Keratinocyte (primary cell): ENCODE measurements at regions not wholly inside any gene's neighbourhood (a gene's known extent, or its start where the extent isn't known, plus 50 kb on each side); places are given as distances from the start of the nearest gene placed in this dataset.
"Not testable (repeated sequence)": the region's sequence is repeated elsewhere in the genome, so short reads cannot be mapped to it uniquely, and the experiment has no call there.

Experiments
- DNase-seq: peaks from one replicate; pipeline ENCODE4 v3.0.0-alpha.2; 2011; ENCODE audit warnings: low read depth, missing footprints, low spot score
- FAIRE-seq: peaks from 2 replicates; lab custom pipeline; 2011; peaks lifted over from hg19 to GRCh38; lab: Jason Lieb, UNC
- H2AFZ ChIP-seq: 2 replicates; pipeline ENCODE4 v1.6.0; 2012; ENCODE audit warnings: low read length, control low read depth, inconsistent platforms; ENCODE audit not compliant: control insufficient read depth
- H3K27ac ChIP-seq: 2 replicates; pipeline ENCODE4 v1.5.1; 2011; ENCODE audit warnings: low read length; ENCODE audit not compliant: control insufficient read depth, insufficient read depth
- H3K27me3 ChIP-seq: 3 replicates; pipeline ENCODE4 v1.6.0; 2011; ENCODE audit warnings: low read length; ENCODE audit not compliant: control insufficient read depth, insufficient read depth; ENCODE audit errors: extremely low read depth
- H3K36me3 ChIP-seq, 2 experiments: 2 replicates in 1 of 2; 3 replicates in 1 of 2; pipeline ENCODE4 v1.5.1; 2011; ENCODE audit warnings: low read length in 2 of 2, mild to moderate bottlenecking in 1 of 2; ENCODE audit not compliant: control insufficient read depth in 2 of 2, insufficient read depth in 2 of 2; ENCODE audit errors: extremely low read depth in 1 of 2
- H3K4me1 ChIP-seq: 3 replicates; pipeline ENCODE4 v1.5.1; 2011; ENCODE audit warnings: low read length; ENCODE audit not compliant: control insufficient read depth, insufficient read depth; ENCODE audit errors: extremely low read depth
- H3K4me2 ChIP-seq: 3 replicates; pipeline ENCODE4 v1.6.0; 2011; ENCODE audit warnings: low read depth, low read length; ENCODE audit not compliant: control insufficient read depth, insufficient read depth; ENCODE audit errors: extremely low read depth
- H3K4me3 ChIP-seq, 3 experiments: fragments of 200-600 bp in 1 of 3; sonication (generic) in 1 of 3; 2 replicates in 2 of 3; 3 replicates in 1 of 3; pipeline ENCODE4 v1.5.1; 2011 to 2016; ENCODE audit warnings: low read length in 3 of 3, mild to moderate bottlenecking in 3 of 3, control low read depth in 2 of 3, inconsistent platforms in 1 of 3, low read depth in 1 of 3, mixed read lengths in 1 of 3, mixed run types in 1 of 3, moderate library complexity in 1 of 3; ENCODE audit not compliant: control insufficient read depth in 2 of 3, insufficient read depth in 2 of 3; ENCODE audit errors: extremely low read depth in 1 of 3
- H3K79me2 ChIP-seq: 2 replicates; pipeline ENCODE4 v1.6.0; 2012; ENCODE audit warnings: low read length; ENCODE audit not compliant: control insufficient read depth, insufficient read depth
- H3K9ac ChIP-seq: 3 replicates; pipeline ENCODE4 v1.6.0; 2011; ENCODE audit warnings: low read length; ENCODE audit not compliant: control insufficient read depth, insufficient read depth; ENCODE audit errors: extremely low read depth
- H3K9me1 ChIP-seq: 3 replicates; pipeline ENCODE4 v1.6.0; 2011; ENCODE audit warnings: low read length; ENCODE audit not compliant: control insufficient read depth, insufficient read depth; ENCODE audit errors: extremely low read depth
- H3K9me3 ChIP-seq: 2 replicates; pipeline ENCODE4 v1.5.1; 2012; ENCODE audit warnings: low read depth, low read length; ENCODE audit not compliant: control insufficient read depth
- H4K20me1 ChIP-seq: 3 replicates; pipeline ENCODE4 v1.6.0; 2011; ENCODE audit warnings: low read length; ENCODE audit not compliant: control insufficient read depth, insufficient read depth; ENCODE audit errors: extremely low read depth
- dilution Hi-C: fragments of 300-500 bp; cut with MboI; formaldehyde crosslinking; loops from one replicate; pipeline ENCODE4 v1.7.0; 2020; ENCODE audit warnings: low sequenced_read_pairs; ENCODE audit not compliant: extremely low pct_ligation_motif_present

- H3K9me1 ChIP-seq, H3K27me3 ChIP-seq, H2AFZ ChIP-seq, H3K4me3 ChIP-seq, H3K4me1 ChIP-seq, H3K9me3 ChIP-seq, H4K20me1 ChIP-seq, dilution Hi-C loops, H3K27ac ChIP-seq, H3K4me2 ChIP-seq, FAIRE-seq, H3K9ac ChIP-seq, H3K79me2 ChIP-seq, H3K36me3 ChIP-seq, DNase-seq: not testable (repeated sequence)
These were observed 77.6 kb upstream of the OR4M2 start for GRCh38 chr15:22002711-22003110.

GRCh38 chr15:21989117-21989516 lies 91.2 kb upstream of the OR4M2 start:
- FAIRE-seq, H4K20me1 ChIP-seq, H3K27me3 ChIP-seq, H3K9me3 ChIP-seq, H2AFZ ChIP-seq, H3K4me3 ChIP-seq, H3K4me2 ChIP-seq, DNase-seq, H3K9ac ChIP-seq, H3K27ac ChIP-seq, H3K4me1 ChIP-seq, H3K36me3 ChIP-seq, H3K79me2 ChIP-seq, H3K9me1 ChIP-seq, dilution Hi-C loops: not testable (repeated sequence)

GRCh38 chr15:21983820-21984219 lies 96.5 kb upstream of the OR4M2 start:
- H3K9me1 ChIP-seq, H3K4me2 ChIP-seq, H4K20me1 ChIP-seq, H3K9me3 ChIP-seq, H3K27ac ChIP-seq, H3K79me2 ChIP-seq, H2AFZ ChIP-seq, H3K9ac ChIP-seq, H3K4me1 ChIP-seq, H3K4me3 ChIP-seq, DNase-seq, H3K36me3 ChIP-seq, H3K27me3 ChIP-seq, dilution Hi-C loops, FAIRE-seq: not testable (repeated sequence)

GRCh38 chr15:21979960-21980359 lies 100.4 kb upstream of the OR4M2 start:
- DNase-seq, H2AFZ ChIP-seq, H3K9me1 ChIP-seq, H3K36me3 ChIP-seq, H3K27ac ChIP-seq, H3K4me2 ChIP-seq, H3K9ac ChIP-seq, H3K79me2 ChIP-seq, dilution Hi-C loops, H3K4me3 ChIP-seq, H4K20me1 ChIP-seq, FAIRE-seq, H3K9me3 ChIP-seq, H3K27me3 ChIP-seq, H3K4me1 ChIP-seq: not testable (repeated sequence)

- H3K4me2 ChIP-seq, H3K9me1 ChIP-seq, H3K9me3 ChIP-seq, FAIRE-seq, H3K4me1 ChIP-seq, H2AFZ ChIP-seq, H3K36me3 ChIP-seq, H3K79me2 ChIP-seq, H3K4me3 ChIP-seq, dilution Hi-C loops, H3K27ac ChIP-seq, H4K20me1 ChIP-seq, H3K27me3 ChIP-seq, DNase-seq, H3K9ac ChIP-seq: not testable (repeated sequence)
These were observed 76.2 kb upstream of the POTEB start for GRCh38 chr15:21953713-21954112.
